ENCODE measurements at regions not wholly inside any gene's neighbourhood (a gene's known extent, or its start where the extent isn't known, plus 50 kb on each side); places are given as distances from the start of the nearest gene placed in this dataset.

GRCh38 chr3:162166543-162166942 lies 669.9 kb downstream of the OTOL1 start:
- TF ChIP-seq, protein P1, sequence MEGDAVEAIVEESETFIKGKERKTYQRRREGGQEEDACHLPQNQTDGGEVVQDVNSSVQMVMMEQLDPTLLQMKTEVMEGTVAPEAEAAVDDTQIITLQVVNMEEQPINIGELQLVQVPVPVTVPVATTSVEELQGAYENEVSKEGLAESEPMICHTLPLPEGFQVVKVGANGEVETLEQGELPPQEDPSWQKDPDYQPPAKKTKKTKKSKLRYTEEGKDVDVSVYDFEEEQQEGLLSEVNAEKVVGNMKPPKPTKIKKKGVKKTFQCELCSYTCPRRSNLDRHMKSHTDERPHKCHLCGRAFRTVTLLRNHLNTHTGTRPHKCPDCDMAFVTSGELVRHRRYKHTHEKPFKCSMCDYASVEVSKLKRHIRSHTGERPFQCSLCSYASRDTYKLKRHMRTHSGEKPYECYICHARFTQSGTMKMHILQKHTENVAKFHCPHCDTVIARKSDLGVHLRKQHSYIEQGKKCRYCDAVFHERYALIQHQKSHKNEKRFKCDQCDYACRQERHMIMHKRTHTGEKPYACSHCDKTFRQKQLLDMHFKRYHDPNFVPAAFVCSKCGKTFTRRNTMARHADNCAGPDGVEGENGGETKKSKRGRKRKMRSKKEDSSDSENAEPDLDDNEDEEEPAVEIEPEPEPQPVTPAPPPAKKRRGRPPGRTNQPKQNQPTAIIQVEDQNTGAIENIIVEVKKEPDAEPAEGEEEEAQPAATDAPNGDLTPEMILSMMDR (IDR thresholded peaks at IDR 0.05), result no peak
- TF ChIP-seq POLR2A (IDR thresholded peaks at IDR 0.05), result no peak
